NCI-H1417 (cell line): ENCODE measurements at regions not wholly inside any gene's neighbourhood (a gene's known extent, or its start where the extent isn't known, plus 50 kb on each side); places are given as distances from the start of the nearest gene placed in this dataset.
A peak's percentile ranks its signal among the peaks of the same experiment; 100 is the strongest.

Experiments used
- DNase-seq, 3 experiments: peaks; one replicate each; lab custom pipeline; 2025; lab: John Stamatoyannopoulos, UW

GRCh38 chr2:217625557-217626169, 377.1 kb downstream of the TNS1 start:
- no peak for DNase-seq

- no peak for DNase-seq
Observed at GRCh38 chr2:217623281-217623912, 379.4 kb downstream of the TNS1 start.

- peak in 2 of 3 experiments; percentile 43 to 82 for DNase-seq
Observed at GRCh38 chr2:217622205-217623060, 380.4 kb downstream of the TNS1 start.

- no peak for DNase-seq
Observed at GRCh38 chr2:217621391-217621801, 381.4 kb downstream of the TNS1 start.

DNA sequence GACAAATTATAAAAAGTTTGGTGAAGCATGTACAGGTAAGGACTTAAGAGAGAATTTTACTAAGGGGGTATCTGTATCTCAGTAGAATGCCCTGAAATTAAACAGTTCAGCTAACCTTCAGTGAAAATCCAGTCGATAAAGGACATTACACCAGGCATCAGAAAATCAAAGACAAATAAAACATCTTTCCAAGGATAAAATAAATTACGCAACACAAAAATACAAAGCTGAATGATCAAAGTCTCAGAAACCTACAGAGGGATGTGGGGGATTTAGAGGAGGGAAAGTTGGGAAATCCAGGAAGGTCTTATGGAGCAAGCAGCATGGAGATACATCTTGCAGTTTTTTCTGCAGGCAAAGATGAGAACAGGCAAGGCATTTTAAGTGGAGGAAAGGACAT, 384.1 kb downstream of the TNS1 start:
- DNase-seq = no peak

DNA sequence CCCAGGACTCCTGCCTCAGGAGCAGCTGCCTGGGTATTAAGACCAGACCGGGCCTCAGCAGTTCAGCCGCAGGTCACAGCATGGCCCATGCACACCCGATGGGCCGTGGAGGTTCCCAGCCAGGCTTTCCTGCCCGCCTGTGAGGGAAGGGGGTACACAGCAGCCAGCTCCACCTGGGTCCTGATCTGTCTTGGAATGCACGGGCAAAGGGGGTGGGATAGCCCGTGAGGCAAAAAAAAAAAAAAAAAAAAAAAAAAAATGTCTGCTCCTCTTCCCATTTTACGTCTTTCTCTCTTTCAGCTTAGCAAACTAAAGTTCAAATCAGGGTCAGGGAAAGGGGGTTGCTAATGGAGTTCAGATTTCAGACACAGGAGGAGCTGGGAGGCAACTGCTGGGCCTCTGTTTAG, 385.2 kb downstream of the TNS1 start:
- DNase-seq = no peak

- no peak for DNase-seq
Observed at GRCh38 chr2:217616936-217617335, 385.9 kb downstream of the TNS1 start.

DNA sequence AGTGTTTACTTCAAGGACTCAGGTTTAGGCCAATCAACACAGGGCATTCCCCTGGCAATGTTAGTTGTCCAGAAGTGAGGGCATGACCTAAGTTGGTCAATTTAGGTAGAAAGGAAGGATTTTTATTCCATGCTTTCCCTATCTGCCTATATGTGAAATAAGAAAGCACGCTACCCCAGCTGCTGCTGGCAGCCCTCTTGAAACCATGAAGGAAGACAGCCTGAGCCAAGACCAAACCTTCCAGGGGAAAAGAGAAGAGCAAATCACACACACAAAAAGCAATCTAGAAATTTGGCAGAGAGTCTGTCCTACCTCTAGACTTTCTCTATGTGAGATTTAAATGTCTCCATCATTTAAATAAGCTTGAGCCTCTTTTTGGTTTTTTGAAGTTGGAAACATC, 387.6 kb downstream of the TNS1 start:
- DNase-seq = no peak

DNA sequence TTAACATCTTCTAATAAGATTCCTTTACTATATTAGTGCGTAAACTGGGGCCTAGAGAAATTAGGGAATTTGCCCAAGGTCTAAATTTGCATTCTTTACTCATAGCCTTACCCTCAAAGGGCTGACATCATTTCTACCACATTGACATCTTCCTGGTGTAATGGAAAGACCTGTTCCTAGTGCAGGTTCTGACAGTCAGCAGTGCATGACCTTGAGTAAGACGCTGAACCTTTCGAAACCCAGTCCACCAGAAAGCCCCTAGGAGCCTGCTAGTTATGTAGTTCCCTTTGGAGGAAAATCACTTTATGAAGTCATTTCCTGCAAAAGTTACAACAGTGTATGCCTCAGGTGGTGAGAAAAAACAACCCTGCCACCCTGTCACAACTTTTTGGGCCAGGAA, 388.3 kb downstream of the TNS1 start:
- DNase-seq = no peak

DNA sequence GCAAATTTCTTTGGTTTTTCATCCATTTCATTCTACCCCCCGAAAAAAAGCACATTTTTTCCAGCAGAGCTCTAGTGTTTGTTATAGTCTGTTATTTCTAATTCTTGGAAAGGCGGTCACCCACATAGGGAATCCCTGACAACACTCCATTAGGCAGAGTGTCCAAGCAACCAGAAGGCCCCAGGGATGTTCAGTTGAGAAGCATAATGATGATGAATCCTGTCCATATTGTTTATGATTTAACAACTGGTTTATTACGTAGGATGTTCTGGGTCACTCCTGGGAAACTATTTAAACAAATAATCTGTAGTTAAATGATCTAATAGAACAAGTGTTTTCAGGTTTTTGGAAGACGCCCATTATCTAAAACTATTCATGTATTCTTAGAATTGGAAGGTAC, 388.7 kb downstream of the TNS1 start:
- no peak for DNase-seq

- no peak for DNase-seq
Observed at GRCh38 chr2:217612920-217613319, 389.9 kb downstream of the TNS1 start.

DNA sequence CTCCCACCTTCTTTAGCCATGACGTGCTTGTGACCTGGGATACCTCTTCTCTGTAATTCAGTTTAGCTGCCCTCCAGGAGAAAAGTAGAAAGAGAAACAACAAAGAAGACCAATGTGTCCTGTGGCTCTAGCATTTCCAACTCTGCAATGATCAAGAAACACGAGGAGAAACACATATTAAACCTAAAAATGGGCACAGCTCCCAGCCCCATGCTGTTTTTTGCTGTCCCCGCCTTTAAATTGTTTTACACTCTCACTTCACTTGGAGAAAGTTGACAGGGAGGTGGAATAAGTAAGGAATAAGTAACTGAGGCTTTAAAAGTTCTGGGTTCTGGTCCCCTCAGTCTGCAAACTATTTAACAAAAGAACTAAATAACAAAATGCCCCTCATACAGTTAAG, 390.6 kb downstream of the TNS1 start:
- DNase-seq = no peak

DNA sequence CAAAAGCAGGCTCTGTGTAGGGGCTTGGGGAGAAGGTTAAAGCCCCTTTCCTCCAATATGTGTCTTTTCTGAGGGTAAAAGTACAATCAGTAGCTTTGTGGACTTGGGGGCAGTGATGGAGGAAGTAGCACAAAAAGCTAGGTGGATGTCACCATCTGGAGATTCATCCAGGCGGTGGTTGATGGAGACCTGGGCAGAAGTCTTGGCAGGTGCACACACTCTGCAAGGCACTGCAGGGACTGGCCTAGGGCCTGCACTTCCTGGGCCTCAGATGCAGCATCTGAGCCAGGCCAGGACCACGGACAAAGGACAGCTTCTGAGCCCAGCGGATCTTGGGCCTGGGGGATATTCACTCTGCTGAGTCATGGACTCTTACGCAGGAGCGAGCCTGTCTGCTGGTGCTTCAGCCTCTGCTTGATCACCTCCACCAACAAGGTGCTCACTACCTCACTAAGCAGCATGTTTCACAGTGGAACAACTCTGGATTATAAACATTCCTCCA, 391.1 kb downstream of the TNS1 start:
- no peak for DNase-seq

DNA sequence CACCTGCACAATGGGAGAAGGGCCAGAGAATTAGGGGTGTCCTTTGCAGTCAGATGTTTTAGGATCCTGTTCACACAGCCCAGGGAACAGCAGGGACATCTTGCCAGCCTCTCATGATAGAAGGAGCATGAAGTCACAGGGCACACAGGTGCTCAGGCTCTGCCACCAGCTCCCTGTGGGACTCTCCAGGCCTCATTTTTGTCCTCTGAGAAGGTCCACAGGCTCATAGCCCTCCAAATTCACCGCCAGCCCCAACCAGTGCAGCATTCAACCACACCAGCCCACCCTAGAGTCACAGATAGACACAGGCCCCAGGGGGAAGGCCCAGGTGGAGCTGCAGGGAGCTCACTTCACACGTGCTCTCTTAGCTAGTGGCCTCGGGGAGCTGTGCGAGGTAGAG, 391.7 kb downstream of the TNS1 start:
- DNase-seq = peak in 1 of 3 experiments; percentile 35

DNA sequence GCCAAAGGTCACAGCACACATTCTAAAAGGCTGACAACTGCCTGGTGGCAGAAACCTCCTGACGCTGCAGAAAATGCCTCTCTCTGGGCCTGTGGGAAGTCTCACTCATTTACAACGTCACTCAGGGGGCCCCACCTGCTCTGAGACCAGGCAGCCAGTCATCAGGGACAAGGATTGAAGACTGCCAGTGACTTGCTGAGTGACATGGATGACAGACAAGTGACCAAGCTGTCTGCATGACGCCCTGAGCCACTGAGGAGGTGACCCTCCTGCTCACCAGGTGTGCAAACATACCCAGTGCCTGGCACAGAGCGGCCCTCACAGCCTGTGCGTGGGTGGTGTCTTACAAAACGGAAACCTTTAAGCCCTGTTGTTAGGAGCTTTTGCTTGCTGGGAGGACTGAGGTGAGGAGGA, 392.4 kb downstream of the TNS1 start:
- peak; percentile 57 to 96 (median 86) for DNase-seq

DNA sequence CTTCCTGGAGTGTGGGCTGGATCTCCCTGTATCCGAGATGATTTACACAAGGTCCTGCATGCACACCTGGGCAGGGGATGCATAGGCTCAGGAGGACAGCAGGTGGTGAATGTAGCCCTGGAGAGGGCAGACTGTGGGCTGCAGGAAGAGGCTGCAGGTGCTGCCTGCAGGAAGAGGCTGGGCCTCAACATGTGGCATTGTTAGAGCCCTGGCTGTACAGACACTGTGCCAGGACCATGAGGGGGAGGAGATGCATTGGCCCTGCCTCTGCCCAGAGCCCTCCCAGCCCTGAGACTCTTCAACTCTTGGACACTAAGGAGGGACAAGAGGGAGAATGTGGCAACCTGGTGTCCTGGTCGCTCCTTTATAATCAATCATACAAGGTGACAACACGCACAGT, 392.8 kb downstream of the TNS1 start:
- DNase-seq = peak; percentile 34 to 94 (median 86)

DNA sequence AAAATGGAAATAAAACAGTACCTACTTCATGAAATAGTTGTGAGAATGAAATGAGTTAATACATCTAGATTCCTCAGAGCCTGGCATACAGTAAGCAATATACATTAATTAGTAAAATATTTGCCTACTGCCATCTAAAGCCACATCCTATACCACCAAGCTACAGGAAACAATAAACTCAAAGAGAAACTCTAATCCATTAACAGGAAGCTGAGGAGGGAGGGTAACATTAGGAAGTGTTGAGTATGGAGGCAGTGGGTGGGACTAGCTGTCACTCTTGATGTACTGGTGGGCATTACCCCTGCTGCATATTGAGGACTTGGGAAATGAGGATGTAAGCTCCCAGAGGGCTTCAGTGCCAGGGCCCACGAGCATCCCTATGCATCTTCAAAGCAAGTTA, 396.5 kb downstream of the TNS1 start:
- no peak for DNase-seq

DNA sequence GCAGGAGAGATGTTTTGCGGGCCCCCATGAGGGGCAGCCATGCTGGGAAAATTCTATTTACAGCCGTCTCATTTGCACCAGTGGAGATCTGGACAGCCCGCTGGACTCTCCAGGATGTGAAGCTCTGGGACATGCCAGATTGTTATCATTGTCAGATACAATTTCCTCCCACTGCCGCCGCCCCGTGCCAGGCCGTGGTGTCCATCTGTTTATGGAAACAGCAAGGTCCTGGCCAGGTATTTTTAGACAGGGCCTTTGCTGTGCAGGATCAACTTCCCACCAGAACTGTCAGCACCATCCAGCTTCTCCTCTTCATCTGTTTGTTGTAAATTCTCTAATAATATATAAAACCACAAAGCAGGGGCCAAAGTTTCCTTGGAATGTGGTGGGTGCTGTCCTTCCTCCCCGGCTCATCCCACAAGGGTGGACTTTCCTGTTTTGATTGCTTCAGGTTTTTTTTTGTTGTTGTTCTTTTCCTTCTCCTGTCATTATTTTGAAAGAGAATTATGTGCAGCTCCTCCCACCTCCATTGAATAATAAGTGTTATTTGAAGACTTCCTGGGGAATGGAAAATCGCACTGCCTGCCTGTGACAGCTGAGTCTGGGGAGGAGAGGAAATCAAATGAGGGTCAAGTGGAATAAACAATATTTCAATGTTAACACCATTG, 398.1 kb downstream of the TNS1 start:
- DNase-seq = peak in 1 of 3 experiments; percentile 56

DNA sequence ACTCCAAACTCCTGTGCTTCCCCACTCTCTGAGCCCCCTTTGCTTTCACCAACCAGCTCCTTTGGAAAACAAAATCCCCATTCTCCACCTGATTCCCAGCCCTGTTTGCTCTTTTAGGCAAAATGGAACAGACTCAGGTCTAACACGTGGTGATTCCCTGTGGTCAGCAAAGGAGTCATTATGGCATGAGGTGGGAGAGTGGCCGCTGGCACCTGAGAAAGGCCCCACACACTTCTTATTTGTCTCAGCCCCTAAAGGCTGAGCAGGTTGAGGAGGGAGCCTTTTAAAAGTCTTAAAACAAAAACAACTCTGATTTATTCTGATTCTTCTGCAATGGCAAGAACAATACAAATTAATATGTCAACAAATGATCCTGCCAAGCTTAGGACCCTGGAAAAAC, 401.2 kb downstream of the TNS1 start:
- no peak for DNase-seq

- DNase-seq = no peak
Observed at GRCh38 chr2:217599906-217600305, 402.9 kb downstream of the TNS1 start.

GRCh38 chr2:217597681-217598080, 405.1 kb downstream of the TNS1 start:
- DNase-seq = no peak

- no peak for DNase-seq
Observed at GRCh38 chr2:217597145-217597544, 405.6 kb downstream of the TNS1 start.
